Neural progenitor cell (in vitro differentiated cells): ENCODE measurements at regions not wholly inside any gene's neighbourhood (a gene's known extent, or its start where the extent isn't known, plus 50 kb on each side); places are given as distances from the start of the nearest gene placed in this dataset.

Source experiments
- EZH2 ChIP-seq: fragments of 200-600 bp; sonication (generic); IDR thresholded peaks from 2 replicates; pipeline ENCODE4 v1.6.1; 2017; ENCODE audit warnings: antibody characterized with exemption, mild to moderate bottlenecking, moderate library complexity
- EZH2phosphoT487 ChIP-seq: fragments of 200-600 bp; sonication (generic); IDR thresholded peaks from 2 replicates; pipeline ENCODE4 v1.6.1; 2017; ENCODE audit warnings: antibody characterized with exemption
- TF ChIP-seq, protein P1 (sequence below): fragments of 200-600 bp; sonication (generic); IDR thresholded peaks from 2 replicates; pipeline ENCODE4 v1.5.1; 2017; ENCODE audit warnings: antibody characterized with exemption, mild to moderate bottlenecking

DNA sequence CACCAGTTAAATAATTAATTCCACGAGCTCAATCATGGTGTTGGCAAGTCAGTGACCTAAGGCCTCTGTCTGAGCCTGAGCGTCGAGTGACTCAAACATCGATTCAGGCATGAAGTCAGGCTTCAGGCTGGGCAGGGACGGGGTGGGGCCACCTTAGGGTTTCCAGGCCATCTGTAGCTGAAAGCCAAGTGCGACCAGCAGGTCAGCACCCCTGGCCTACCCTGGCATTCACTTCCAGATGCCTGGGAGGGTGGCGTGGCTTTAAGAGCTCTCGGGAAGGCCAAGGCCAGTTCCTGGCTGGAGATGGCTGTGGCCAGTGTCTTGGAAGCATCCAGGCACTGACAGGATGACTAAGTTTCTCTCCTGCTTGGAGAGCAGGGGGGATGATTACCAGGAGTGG, 113.4 kb downstream of the DACT2 start:
- TF ChIP-seq, protein P1, sequence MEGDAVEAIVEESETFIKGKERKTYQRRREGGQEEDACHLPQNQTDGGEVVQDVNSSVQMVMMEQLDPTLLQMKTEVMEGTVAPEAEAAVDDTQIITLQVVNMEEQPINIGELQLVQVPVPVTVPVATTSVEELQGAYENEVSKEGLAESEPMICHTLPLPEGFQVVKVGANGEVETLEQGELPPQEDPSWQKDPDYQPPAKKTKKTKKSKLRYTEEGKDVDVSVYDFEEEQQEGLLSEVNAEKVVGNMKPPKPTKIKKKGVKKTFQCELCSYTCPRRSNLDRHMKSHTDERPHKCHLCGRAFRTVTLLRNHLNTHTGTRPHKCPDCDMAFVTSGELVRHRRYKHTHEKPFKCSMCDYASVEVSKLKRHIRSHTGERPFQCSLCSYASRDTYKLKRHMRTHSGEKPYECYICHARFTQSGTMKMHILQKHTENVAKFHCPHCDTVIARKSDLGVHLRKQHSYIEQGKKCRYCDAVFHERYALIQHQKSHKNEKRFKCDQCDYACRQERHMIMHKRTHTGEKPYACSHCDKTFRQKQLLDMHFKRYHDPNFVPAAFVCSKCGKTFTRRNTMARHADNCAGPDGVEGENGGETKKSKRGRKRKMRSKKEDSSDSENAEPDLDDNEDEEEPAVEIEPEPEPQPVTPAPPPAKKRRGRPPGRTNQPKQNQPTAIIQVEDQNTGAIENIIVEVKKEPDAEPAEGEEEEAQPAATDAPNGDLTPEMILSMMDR = no peak
- TF ChIP-seq EZH2 (no peak), EZH2phosphoT487 (no peak)
